ENCODE measurements at regions not wholly inside any gene's neighbourhood (a gene's known extent, or its start where the extent isn't known, plus 50 kb on each side); places are given as distances from the start of the nearest gene placed in this dataset.

DNA sequence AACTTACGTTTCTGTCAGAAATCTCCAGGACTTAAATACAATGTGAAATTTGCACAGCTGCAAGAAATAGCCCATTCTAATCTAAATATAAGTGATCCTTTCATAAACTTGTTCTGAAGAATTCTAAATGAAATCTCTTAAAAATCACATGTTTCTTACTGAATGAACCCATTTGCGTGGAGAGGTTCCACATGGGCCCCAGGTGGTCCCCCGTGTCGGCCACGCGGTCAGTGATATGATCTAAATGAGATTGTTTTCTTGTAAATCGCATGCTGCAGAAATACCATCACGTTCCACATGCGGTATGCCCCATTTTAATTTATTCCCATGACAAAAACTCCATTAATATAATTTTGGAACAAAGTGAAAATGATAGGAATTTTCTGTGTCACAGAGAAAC is 818.9 kb upstream of the SLC35B3 start:
- TF ChIP-seq, protein P1, sequence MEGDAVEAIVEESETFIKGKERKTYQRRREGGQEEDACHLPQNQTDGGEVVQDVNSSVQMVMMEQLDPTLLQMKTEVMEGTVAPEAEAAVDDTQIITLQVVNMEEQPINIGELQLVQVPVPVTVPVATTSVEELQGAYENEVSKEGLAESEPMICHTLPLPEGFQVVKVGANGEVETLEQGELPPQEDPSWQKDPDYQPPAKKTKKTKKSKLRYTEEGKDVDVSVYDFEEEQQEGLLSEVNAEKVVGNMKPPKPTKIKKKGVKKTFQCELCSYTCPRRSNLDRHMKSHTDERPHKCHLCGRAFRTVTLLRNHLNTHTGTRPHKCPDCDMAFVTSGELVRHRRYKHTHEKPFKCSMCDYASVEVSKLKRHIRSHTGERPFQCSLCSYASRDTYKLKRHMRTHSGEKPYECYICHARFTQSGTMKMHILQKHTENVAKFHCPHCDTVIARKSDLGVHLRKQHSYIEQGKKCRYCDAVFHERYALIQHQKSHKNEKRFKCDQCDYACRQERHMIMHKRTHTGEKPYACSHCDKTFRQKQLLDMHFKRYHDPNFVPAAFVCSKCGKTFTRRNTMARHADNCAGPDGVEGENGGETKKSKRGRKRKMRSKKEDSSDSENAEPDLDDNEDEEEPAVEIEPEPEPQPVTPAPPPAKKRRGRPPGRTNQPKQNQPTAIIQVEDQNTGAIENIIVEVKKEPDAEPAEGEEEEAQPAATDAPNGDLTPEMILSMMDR (IDR thresholded peaks at IDR 0.05) = no peak
- no peak for TF ChIP-seq POLR2AphosphoS5 (IDR thresholded peaks at IDR 0.05; ENCODE audit: low read depth, low read length)

All from Panc1 (cell line).